CD4-positive, alpha-beta T cell (primary cell): ENCODE measurements at regions not wholly inside any gene's neighbourhood (a gene's known extent, or its start where the extent isn't known, plus 50 kb on each side); places are given as distances from the start of the nearest gene placed in this dataset.

ENCODE experiments used
- ATAC-seq: fragments of 200-7000 bp; cut with Tn5 transposase; one replicate; pipeline ENCODE4 v1.10.0; 2022; ENCODE audit warnings: mild to moderate bottlenecking; ENCODE audit not compliant: poor library complexity
- CTCF ChIA-PET: fragments of 350-600 bp; sonication (Branson Sonifier 250); formaldehyde crosslinking; loops from one replicate; lab custom pipeline; 2021; ENCODE audit warnings: antibody characterized with exemption, inconsistent platforms; lab: Charles Lee
- POLR2A ChIA-PET: fragments of 350-600 bp; sonication (Branson Sonifier 250); formaldehyde crosslinking; loops from one replicate; lab custom pipeline; 2021; ENCODE audit warnings: antibody characterized with exemption, inconsistent platforms; lab: Charles Lee
- DNase-seq, 14 experiments: peaks; one replicate each; pipeline ENCODE4 v3.0.0-alpha.2; 2013 to 2020; ENCODE audit warnings: mixed read lengths in 2 of 14
- H3K27ac ChIP-seq, 2 donors: one replicate each; pipeline versions ENCODE4 v1.5.1 to v1.7.0; 2013; ENCODE audit warnings: low read length in 2 of 2, low read depth in 1 of 2, mild to moderate bottlenecking in 1 of 2
- H3K27me3 ChIP-seq, 2 experiments: 1 replicate in 1 of 2; 2 replicates in 1 of 2; pipeline versions ENCODE4 v1.6.1 to v1.7.0; 2013; ENCODE audit warnings: low read length in 2 of 2, control low read depth in 1 of 2, mild to moderate bottlenecking in 1 of 2, moderate library complexity in 1 of 2; ENCODE audit not compliant: insufficient read depth in 2 of 2, control insufficient read depth in 1 of 2
- H3K36me3 ChIP-seq: one replicate; pipeline ENCODE4 v1.6.1; 2013; ENCODE audit warnings: low read length, control low read depth; ENCODE audit not compliant: insufficient read depth
- H3K4me1 ChIP-seq: one replicate; pipeline ENCODE4 v1.6.1; 2013; ENCODE audit warnings: low read length, control low read depth; ENCODE audit not compliant: insufficient read depth
- H3K4me3 ChIP-seq: one replicate; pipeline ENCODE4 v1.5.1; 2013; ENCODE audit warnings: mild to moderate bottlenecking, low read length, moderate library complexity
- H3K9me3 ChIP-seq, 2 experiments: 1 replicate in 1 of 2; 2 replicates in 1 of 2; pipeline versions ENCODE4 v1.6.1 to v1.7.0; 2013; ENCODE audit warnings: low read length in 2 of 2, mild to moderate bottlenecking in 2 of 2, control low read depth in 1 of 2, moderate library complexity in 1 of 2; ENCODE audit not compliant: control insufficient read depth in 1 of 2, insufficient read depth in 1 of 2
- H3K27ac Mint-ChIP-seq: one replicate; pipeline ENCODE4 v1.8.0; 2020; ENCODE audit warnings: mixed read lengths
- H3K27me3 Mint-ChIP-seq: one replicate; pipeline ENCODE4 v1.8.0; 2021; ENCODE audit warnings: mixed read lengths
- H3K36me3 Mint-ChIP-seq: one replicate; pipeline ENCODE4 v1.8.0; 2021; ENCODE audit warnings: low read depth, mixed read lengths
- H3K4me1 Mint-ChIP-seq: one replicate; pipeline ENCODE4 v1.8.0; 2021; ENCODE audit warnings: low read depth, mixed read lengths
- H3K4me3 Mint-ChIP-seq: one replicate; pipeline ENCODE4 v1.8.0; 2020; ENCODE audit warnings: mild to moderate bottlenecking, mixed read lengths
- H3K9me3 Mint-ChIP-seq: one replicate; pipeline ENCODE4 v1.8.0; 2020; ENCODE audit warnings: mixed read lengths
- CTCF ChIP-seq: fragments of 200-600 bp; IDR thresholded peaks from one replicate; pipeline ENCODE4 v1.8.0; 2022; ENCODE audit warnings: antibody characterized with exemption, mild to moderate bottlenecking
- intact Hi-C, 2 experiments: fragments of 100-400 bp; cut with DNase I in 1 of 2; cut with micrococcal nuclease in 1 of 2; formaldehyde crosslinking; loops; one replicate each; pipeline versions ENCODE4 v1.15.1 to v1.9.0; 2023 to 2025; cut with DNase I, micrococcal nuclease

DNA sequence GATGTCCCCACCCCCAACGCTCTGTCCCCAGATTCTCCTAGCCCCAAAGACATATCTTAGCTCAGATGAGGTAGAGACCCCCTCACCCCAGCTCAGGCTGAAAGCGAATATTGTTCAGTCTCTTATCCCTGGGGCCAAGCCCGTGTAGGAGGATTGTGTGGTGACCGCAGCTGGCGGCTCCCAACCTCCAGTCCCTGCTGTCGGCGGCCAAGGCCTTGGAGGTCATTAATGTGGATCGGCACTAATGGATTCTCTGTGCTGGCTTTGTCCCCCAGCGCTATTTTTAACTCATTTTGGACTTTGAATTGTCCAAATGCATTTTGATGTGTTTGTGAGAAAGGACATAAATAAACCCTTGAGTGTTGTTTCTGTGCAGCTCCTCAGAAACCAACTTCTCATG lies 124.2 kb downstream of the UQCRFS1 start:
- Mint-ChIP-seq H3K27me3 (peaks cover 13% of the 10 kb centered on the region), H3K36me3 (no peaks in the 10 kb centered on the region), H3K9me3 (no peaks in the 10 kb centered on the region), H3K4me3 (no peak overlapping the region), H3K27ac (no peak overlapping the region), H3K4me1 (no peaks in the 10 kb centered on the region)
- peaks cover 4 to 5% of the 10 kb centered on the region in 2 experiments for H3K27me3 ChIP-seq
- no peak for ATAC-seq
- CTCF ChIA-PET, result no interaction called here
- DNase-seq, result no peak
- H3K27ac ChIP-seq, result no peak overlapping the region
- TF ChIP-seq CTCF, result no peak
- H3K9me3 ChIP-seq, result peaks cover 0 to 15% of the 10 kb centered on the region in 2 experiments
- no peaks in the 10 kb centered on the region for H3K4me1 ChIP-seq
- intact Hi-C loops, result no loop called here
- POLR2A ChIA-PET, result no interaction called here
- H3K4me3 ChIP-seq, result no peak overlapping the region
- H3K36me3 ChIP-seq, result no peaks in the 10 kb centered on the region

- Mint-ChIP-seq H3K36me3 (no peaks in the 10 kb centered on the region), H3K4me1 (no peaks in the 10 kb centered on the region), H3K27me3 (peaks cover 13% of the 10 kb centered on the region), H3K4me3 (no peak overlapping the region), H3K27ac (no peak overlapping the region), H3K9me3 (no peaks in the 10 kb centered on the region)
- Histone ChIP-seq H3K4me3 (no peak overlapping the region), H3K9me3 (peaks cover 0 to 4% of the 10 kb centered on the region in 2 experiments), H3K27ac (no peak overlapping the region), H3K36me3 (no peaks in the 10 kb centered on the region), H3K27me3 (peaks cover 5 to 6% of the 10 kb centered on the region in 2 experiments), H3K4me1 (no peaks in the 10 kb centered on the region)
- CTCF ChIA-PET, result no interaction called here
- POLR2A ChIA-PET, result no interaction called here
- TF ChIP-seq CTCF, result no peak
- DNase-seq (no peak), ATAC-seq (no peak)
- intact Hi-C loops, result no loop called here
These were observed 126.3 kb downstream of the UQCRFS1 start for GRCh38 chr19:29086646-29087045.

DNA sequence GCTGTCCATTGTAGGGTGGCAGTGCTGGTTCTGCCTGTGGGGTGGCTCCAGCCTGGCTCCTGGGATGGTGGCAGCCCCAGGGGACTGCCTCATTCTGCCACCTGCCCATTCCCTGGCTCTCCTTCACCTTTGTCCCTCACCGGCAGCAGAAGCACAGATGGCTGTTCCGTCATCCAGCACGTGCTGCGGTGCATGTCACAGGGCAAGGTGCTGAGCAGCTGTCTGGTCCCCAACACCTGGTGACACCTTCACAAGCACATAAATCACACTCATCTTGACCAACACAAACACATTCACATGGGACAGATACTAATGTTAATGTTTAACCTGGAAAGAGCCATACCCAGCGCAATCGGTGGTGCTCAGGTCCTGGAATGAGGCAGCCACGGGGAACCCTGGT lies 126.8 kb downstream of the UQCRFS1 start:
- intact Hi-C loops, result no loop called here
- Mint-ChIP-seq H3K27me3 (peaks cover 13% of the 10 kb centered on the region), H3K36me3 (no peaks in the 10 kb centered on the region), H3K4me3 (no peak overlapping the region), H3K4me1 (no peaks in the 10 kb centered on the region), H3K9me3 (no peaks in the 10 kb centered on the region), H3K27ac (no peak overlapping the region)
- H3K4me3 ChIP-seq, result no peak overlapping the region
- no peak overlapping the region for H3K27ac ChIP-seq
- H3K27me3 ChIP-seq, result peaks cover 5 to 6% of the 10 kb centered on the region in 2 experiments
- POLR2A ChIA-PET, result no interaction called here
- CTCF ChIA-PET, result no interaction called here
- DNase-seq (no peak), ATAC-seq (no peak)
- H3K36me3 ChIP-seq, result no peaks in the 10 kb centered on the region
- TF ChIP-seq CTCF, result no peak
- no peaks in the 10 kb centered on the region for H3K4me1 ChIP-seq
- H3K9me3 ChIP-seq, result peaks cover 0 to 4% of the 10 kb centered on the region in 2 experiments
